ENCODE measurements at regions not wholly inside any gene's neighbourhood (a gene's known extent, or its start where the extent isn't known, plus 50 kb on each side); places are given as distances from the start of the nearest gene placed in this dataset.

- TF ChIP-seq FOXK2 (IDR thresholded peaks at IDR 0.05) = no peak
- no peak for TF ChIP-seq FOXA1 (IDR thresholded peaks at IDR 0.05)
- TF ChIP-seq LEF1 (IDR thresholded peaks at IDR 0.05; ENCODE audit: borderline replicate concordance) = no peak
- TF ChIP-seq BHLHE40 (IDR thresholded peaks at IDR 0.05; ENCODE audit: borderline replicate concordance) = no peak
- TF ChIP-seq SUZ12 (IDR thresholded peaks at IDR 0.05) = no peak
- no peak for TF ChIP-seq ARNT (IDR thresholded peaks at IDR 0.05)
- TF ChIP-seq FOXM1 (IDR thresholded peaks at IDR 0.05; ENCODE audit: borderline replicate concordance) = no peak
- no peak for TF ChIP-seq HDGF (IDR thresholded peaks at IDR 0.05; ENCODE audit: borderline replicate concordance)
- no peak for TF ChIP-seq PKNOX1 (IDR thresholded peaks at IDR 0.05)
- no peak for TF ChIP-seq NFRKB (IDR thresholded peaks at IDR 0.05)
Measured at GRCh38 chr6:15770347-15771143, 107.7 kb upstream of the DTNBP1 start.

Measured in HEK293T (cell line).